ENCODE measurements at regions not wholly inside any gene's neighbourhood (a gene's known extent, or its start where the extent isn't known, plus 50 kb on each side); places are given as distances from the start of the nearest gene placed in this dataset.

DNA sequence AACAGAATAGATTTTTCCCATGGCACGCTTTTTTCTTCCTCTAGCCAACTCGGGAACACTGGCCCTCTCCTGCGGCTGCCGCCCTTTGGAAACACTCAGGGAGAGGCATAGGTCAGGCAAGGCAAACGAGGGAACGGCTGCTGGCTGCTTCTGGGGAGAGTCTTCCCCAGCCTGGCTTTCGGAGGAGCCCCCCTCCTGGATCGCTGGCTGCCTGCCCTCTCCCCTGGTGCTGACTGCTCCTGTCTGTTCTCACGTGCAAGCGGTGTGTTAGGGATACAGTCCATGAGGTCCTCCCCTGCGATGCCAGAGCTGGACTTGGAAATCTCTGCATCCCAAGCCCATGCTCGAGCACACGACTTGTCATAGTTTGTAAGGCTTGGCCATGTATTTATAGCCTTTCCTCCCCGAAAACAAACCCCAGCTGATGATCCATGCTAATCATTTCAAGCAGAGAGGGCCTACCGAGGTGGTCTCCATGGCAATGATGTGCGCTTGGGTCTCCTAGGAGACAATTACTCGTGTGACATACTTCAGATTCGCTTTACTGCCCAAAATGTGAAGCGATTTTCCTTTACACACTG, 315.6 kb upstream of the ATP10A start:
- DNase-seq: no peak

DNA sequence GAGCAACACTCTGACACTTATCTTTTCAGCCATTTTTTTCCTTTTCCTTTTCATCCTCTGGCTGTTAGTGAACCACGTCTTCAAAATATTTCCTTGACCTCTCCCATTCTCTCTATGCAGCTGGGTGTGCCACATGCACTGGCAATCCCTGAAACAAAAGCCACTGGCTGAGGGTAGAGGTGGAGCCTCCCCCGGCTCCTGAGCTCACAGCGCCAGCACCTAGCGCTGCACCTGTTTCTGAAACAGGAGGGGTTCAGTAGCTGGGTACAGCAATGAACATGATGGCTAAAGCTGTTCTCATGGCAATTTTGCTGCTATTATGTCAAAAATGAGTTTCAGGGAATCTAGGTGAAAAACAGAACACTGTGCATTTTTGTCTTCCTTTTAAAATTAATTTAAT, 314.7 kb upstream of the ATP10A start:
- no peak for DNase-seq

DNA sequence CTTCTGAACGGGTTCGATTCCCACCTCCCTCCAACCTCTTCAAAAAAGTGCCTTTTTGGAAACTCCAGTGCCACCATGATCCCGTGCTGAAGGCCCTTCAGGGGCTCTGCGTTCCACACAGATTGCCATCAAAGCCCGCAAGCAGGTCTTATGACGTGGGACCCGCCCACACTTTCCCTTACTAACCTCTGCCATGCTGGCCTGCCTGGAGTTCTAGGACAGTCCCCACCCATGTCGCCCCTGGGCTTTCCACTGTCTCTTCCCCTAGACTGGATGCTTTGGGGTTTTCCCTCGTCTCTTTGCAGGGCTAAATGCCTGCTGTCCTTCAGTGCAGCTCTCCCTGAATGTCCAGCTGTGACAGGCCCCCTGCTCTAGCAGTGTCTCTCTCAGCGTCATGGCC, 313.7 kb upstream of the ATP10A start:
- DNase-seq: no peak

DNA sequence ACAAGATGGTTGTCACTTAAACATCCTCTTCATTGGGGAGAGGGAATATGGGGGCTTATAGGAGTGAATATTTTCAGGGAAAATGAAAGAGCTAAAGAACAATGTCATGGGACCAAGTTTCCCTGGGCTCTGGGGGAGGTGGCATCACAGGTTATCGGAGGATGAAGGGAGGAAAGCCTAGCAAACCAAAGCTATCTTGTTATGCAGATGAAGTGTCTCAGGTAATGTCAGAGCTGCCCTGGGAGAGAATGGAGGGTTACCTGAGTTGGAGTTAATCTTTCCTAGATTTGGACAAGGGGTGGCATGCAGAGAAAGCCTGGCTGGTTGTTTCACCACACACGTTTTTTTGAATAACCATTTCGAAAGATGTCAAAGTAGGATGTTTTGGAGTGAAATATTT, 308.1 kb upstream of the ATP10A start:
- DNase-seq: no peak

DNA sequence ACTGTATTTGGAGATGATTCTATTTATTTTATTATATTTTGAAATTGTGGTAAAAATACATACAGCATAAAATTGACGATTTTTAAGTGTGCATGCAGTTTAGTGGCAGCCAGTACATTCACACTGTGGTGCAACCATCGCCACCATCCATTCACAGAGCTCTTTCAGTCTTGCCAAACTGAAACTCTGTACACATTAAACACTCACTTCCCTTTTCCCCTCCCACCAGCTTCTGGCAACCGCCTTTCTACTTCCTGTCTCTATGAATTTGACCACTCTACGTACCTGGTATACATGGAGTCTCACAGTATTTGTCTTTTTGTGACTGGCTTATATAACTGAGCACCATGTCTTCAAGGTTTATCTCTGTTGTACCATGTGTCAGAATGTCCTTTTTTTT, 303.3 kb upstream of the ATP10A start:
- DNase-seq: no peak

DNA sequence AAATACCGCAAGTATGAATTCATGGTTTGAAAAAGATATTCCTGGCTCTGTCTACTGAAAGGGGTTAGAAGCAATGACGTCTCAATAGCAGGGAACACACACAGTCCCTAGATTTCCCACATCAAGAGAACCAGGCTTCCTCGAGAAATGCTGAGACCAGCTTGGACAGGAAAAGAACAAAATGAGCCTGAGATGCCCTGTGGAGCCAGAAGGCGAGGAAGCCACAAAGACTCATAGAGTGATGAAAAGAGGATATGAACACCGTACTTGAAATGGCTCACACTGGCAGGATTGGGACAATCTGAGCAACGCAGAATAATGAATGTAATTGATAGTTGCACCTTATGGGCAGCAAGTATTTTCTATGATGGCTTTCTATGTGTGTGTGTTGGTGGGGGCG, 302.4 kb upstream of the ATP10A start:
- no peak for DNase-seq

DNA sequence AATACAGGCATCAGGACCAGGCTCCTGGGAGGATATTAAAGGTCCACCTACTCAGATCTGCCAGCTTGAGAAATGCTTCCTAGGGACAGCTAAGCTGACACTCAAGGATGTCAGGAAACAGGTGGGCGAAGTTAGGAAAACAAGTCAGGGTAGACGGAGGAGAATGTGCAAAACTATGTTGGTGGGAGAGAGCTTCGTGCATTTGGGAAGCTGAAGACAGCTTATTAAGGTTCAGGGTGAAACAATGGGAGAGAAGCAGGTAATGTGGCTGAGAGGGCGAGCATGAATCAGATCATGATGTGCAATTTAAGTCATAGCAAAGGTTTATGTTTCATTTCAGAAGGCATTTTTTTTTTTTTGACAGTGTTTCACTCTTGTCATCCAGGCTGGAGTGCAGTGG, 297.2 kb upstream of the ATP10A start:
- DNase-seq: no peak

DNA sequence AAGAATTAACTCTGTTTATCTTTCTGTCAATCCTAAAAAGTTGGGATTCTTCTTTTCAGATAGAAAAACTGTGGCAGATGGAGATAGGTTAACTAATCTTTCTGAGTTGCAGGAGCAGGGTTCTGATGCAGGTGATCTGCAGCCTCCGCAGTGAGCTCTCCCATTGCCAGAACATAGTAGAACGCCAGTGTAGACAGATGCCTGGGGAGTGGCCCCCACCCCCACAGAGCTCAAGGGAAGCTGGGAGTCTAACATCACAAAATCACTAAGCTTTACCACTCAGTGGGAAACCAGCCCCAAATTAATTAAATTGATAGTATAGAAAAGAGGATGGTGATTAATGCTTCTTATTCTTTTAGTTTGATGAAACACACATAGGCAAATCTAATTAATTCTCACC, 295.0 kb upstream of the ATP10A start:
- DNase-seq: no peak

DNA sequence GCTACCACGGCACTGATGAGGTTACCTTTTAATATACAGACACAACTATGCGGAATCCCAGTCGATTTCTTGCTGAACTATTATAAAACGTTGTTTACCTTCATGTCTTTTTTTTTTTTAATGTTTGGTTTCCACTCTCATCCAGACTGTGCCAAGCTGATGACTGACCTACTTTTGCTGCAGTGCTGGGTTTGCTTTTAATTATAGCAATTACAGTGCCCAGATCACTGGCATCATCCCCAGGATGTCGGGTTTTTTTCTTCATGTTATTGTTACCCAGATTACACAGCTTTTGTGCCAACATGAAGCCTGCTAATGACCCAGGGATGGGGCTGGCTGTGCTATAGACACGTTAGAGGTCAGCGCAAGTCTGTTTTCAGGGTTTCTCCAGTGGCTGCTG, 294.0 kb upstream of the ATP10A start:
- DNase-seq: no peak

DNA sequence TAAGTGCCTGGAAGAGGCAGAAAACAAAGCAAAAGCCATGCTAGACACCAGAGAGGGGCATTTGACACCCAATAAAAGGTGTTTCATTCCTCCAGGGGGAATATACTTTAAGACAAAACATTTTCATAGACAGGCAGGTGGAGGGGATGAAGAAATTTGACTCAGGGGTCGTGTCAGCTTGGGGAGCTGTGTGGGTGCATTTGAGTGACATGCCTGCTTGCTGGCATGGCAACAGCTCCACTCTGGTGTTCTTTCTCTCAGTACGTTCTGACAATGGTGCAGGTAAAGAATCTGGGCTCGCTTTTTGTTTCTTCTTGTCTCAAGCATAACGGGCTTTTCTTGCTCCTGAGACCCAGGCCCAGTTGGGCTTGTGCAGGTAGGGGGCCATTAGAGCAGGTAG, 292.9 kb upstream of the ATP10A start:
- no peak for DNase-seq

DNA sequence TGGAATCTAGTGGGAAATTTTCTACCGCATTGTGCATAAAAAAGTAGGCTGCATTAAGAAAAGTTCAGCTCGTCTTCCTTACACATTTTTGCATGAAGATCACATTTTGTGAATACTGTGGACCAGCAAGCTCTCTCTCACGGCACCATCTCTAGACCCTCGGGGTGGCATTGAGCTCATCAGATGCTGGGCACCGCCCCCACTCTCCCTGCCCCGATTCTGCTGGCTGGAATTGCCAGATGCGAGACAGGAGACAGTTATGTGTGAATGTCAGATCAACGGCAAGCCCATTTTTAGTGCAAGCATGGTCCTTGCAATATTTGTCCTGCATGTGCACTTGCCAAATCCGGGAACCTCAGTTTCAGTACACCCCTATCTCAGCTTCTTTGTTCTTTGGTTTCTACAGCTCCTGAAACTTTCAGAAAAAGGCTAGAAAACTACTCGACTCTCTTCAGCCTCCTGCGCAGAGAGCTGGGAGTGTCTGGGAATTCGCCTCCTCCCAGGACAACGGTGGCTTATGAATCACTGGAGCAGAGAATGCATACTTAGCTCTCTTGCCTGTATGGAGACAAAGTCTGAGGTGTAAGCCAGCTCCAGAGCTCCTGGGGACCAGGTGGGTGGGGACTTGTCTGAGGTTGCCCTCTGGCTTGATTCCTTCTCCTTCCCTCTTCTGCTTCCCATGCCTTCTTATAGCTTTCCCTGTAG, 285.2 kb upstream of the ATP10A start:
- DNase-seq: no peak

DNA sequence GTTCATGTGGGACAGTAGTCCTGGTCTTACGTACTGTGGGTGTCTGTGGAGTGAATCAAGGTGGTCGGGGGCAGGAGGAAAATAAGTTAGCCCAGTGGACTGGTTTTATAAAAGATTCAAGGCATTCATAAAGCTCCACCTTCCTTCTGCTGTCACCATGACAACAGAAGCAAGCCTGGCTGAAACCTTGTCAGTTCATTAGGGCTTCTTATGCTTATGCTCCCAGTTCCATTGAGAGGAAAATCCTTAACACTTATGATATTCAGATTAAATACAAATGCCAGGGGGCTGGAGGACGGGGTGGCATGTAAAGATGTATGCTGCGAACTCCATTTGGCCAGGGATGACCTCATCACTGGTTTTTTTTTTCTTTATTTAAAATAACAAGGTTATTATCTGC, 283.1 kb upstream of the ATP10A start:
- no peak for DNase-seq

DNA sequence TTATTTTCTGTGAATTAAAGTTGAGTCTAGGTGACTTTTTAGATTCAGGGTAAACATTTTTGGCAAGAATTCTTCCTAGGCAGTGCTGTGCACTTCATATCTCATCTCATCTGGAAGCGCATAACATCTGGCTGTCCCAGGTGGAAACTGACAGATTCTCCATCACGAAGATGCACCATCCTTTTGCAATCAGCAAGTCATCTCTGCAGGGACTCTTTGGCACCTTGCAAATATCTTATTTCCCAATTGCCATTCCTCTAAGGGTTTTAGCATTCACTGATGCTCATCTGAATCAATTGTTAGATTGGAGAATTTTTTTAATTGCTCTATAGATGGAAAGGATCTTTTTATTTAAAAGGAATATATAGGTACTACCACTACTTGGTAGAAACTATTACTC, 282.7 kb upstream of the ATP10A start:
- no peak for DNase-seq

DNA sequence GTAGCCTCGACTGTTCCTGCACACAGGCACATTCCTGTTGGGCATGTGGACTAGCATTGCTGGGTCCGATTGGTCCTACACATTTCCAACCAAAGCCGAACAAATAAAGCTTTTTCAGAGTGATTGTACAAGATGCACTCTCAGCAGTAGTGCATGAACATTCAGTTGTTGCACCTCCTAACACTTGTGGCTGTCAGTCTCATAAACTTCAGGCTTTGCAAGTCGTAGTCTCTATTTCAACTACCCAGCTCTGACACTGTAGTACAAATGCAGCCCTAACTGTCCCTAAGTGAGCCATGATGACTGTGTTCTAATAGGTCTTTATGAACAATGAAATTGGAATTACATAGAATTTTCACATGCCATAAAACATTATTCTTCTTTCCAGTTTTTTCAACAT, 281.7 kb upstream of the ATP10A start:
- no peak for DNase-seq

DNA sequence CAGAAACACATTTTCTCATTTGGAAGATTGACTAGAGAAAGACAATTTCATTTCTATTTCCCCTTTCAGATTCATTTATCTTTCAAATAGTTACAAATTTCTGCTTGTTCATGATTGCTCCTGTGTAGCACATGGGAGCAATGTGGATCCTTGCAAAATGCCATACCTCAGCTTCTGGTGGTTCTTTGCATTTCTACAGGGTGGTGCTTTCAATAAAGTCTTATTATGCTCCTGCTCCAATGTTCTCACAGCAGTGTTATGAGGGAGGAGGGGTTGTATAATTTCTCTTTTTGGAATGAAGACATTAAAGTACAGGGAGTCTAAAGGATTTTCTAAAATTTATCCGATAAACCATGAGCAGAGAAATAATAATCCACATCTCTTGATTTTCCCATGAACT, 280.1 kb upstream of the ATP10A start:
- no peak for DNase-seq

DNA sequence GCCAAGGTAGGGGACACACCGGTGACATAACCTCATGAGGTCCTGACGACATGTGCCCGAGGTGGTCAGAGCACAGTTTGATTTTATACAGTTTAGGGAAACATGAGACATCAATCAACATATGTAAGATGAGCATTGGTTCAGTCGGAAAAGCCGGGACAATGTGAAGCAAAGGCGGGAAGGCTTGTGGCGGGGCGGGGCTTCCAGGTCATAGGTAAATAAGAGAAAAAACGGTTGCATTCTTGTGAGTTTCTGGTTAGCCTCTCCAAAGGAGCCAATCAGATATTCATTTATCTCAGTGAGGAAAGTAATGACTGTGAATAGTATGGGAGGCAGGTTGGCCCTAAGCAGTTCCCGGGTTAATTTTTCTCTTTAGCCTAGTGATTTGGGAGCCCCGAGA, 271.7 kb upstream of the ATP10A start:
- no peak for DNase-seq

DNA sequence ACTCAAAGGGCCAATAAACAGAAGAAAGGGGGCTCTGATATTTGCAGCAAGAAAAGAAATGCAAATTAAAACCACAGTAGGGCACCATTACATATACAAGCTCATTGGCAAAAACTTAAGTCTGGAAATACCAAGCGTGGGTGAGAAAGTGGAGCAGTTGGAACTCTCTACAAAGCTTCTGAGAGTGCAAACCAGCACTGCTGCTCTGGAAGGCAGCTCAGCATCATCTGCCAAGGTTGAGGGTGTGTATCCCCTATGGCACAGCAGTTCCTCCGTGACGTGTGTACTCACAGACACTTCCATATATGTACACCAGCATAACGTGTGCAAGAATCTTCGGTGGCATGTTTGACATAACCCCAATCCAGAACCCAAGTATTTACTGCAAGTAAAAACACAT, 271.0 kb upstream of the ATP10A start:
- DNase-seq: no peak

DNA sequence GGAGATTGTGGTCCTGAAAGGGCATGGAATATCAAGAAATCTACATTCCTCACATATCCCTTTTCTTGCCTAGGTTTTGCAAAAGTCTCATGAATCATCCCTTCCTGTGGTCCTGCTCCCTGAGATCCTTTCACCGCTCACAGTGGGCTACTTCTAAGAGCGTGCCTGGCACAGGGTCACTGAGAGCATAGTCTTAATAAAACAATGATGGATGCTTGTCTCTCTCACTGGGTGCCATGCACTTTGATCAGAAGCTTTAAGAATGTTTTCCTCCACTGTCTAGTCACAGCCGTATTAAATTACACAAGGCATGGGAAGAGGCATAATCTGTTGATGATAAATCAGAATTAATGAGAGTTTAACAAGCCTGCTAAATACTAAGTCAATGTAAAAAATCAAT, 269.7 kb upstream of the ATP10A start:
- DNase-seq: no peak

DNA sequence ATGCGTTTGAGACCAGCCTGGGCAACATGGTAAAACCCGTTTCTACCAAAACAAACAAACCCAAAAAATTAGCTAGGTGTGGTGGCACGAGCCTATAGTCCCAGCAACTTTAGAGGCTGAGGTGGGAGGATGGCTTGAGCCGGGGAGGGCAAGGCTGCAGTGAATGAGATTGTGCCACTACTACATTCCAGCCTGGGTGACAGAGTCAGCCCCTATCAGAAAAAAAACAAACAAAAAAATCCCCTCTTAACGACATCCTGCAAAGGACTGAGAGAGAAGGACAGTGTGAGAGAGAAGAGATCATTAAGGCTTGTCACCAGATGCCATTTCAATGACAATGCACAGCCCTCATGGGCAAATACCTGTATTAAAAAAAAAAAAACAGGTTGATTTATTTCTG, 266.7 kb upstream of the ATP10A start:
- DNase-seq: no peak

DNA sequence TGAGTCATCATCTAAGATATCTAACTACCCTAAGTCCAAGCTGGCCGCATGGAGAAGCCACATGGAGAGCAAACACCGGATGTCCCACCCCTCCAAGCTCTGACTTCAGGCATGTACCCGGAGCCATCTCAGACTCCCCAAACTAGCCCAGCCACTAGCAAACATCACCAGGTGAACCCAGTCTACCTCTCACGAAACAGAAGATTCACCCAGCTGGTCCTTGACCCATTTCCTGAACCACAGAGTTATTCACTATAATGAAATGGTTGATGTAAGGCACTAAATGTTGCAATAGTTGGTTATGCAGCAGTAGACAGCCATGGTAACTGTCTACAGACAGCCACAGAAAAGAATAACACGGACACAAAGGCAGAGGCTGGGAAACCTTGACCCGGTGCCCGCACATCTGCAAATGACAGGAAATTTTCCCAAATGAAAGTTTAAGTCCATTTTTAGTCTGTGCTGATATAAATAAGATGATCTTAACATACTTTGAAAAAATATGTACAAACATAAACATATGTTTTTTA, 265.5 kb upstream of the ATP10A start:
- no peak for DNase-seq

DNA sequence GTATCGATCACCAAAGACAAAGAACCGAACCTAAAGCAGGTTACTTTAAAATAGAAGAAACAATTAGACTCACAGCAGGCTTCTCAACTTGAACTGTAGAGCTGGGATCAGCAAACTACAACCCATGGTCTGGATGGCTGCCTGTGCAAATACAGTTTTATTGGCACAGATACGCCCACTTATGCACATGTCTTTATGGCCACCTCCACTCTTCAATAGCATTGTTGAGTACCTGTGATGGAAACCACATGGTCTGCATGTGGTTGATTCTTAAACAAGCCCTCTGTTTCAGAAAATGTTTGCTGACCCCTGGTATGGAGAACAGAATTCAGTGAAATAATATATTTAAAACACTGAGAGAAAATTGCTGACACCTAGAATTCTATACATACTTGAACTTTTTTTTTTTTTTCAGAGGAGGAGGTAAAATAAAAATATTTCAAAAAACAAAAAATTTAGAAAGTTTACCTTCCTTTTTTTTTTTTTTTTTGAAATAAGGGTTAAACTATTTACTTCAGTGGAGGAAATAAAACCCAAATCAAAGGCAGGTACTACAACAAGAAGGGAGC, 263.8 kb upstream of the ATP10A start:
- no peak for DNase-seq

DNA sequence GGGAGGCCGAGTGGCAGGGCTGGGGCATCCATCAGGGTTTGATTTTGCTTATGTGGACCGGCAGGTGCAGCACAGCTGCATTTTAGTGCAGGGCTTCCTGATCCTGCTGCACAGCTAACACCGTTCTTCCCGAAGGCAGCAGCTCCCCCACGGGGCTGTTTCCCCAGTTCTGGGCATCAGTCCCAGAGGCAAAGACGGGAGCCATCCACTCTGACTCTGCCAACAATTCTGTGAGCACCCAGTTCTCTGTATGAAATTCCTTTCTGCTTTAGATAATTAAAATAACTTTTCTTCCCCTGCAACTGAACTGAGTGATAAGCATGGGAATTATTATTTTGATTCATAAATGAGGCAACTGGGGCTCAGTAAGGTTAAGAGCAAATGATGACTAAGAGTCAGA, 262.9 kb upstream of the ATP10A start:
- DNase-seq: no peak

DNA sequence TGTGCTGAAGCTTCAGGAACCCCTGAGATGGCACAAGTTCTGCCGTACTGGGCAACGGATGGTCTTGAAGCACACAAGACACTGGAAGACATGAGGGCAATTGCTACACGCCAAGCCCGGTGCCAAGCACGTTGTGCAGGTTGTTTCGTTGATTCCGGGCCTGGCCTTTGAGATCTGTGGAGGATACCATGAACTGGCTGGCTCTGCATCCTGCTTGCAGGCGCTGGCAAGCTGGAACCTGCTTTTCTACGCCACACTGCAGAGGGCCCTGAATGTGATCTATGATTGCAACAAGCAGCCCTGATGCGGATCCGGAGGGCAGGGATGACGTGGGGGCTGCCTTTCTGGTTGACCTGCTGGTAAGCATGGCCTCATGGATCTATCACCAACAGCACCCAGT, 262.5 kb upstream of the ATP10A start:
- no peak for DNase-seq

DNA sequence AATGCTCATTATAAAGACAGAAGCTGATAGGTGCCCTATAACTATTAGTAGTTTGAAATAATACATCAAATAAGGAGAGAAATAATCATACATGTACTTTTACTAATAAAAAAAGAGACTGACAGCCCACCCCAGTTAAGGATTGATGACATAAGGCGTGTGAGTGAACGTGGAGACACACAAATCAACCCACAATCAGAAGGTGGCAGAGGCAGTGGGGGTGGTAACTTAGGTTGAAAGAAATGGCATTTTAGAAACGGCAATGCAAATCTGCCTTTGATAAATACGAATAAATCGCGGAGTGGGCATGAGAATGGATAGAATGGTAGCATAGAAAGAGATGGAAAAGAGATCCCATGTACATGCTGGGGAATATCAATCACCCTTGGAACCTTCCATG, 256.2 kb upstream of the ATP10A start:
- DNase-seq: no peak
